ENCODE measurements at regions not wholly inside any gene's neighbourhood (a gene's known extent, or its start where the extent isn't known, plus 50 kb on each side); places are given as distances from the start of the nearest gene placed in this dataset.

DNA sequence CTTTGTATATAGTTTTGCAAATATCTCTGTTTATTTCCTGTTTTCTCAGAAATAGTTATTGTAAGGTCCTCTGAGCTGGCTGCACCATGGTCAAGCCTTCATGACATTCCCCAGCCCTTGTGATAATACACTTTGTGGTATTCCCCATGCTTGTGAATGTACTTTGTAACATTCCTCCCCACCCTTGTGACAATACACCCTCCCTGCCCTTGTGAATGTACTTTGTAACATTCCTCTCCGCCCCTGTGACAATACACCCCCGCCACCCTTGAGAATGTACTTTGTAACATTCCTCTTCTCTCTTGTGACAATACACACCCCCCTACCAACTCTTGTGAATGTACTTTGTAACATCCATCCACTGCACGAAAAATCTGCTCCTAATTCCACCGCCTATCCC, 530.7 kb downstream of the CENPC start:
- TF ChIP-seq TEAD4 (IDR thresholded peaks at IDR 0.05) = no peak
- TF ChIP-seq CEBPB (IDR thresholded peaks at IDR 0.05) = no peak
- TF ChIP-seq ZBTB7A (IDR thresholded peaks at IDR 0.05; ENCODE audit: low read depth) = no peak
- TF ChIP-seq FOXM1 (IDR thresholded peaks at IDR 0.05; ENCODE audit: borderline replicate concordance, low read depth) = no peak

DNA sequence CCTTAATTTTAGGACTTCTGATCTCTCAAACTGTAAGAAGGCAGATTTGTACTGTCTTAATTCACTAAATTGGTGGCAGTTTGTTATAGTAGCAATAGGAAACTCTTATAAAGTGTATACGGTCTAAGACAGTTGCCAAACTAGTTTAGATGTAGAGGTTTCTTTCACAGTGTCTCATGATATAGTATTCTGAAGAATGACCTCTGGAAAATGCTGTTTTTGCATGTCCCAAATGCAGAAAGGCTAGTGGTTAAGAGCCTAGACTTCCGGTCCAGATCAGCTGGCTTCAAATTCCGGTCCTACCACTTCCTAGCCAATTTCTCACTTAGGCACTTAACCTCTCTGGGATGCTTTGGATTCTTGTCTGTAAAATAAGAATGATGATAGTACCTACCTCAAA, 538.5 kb downstream of the CENPC start:
- no peak for TF ChIP-seq ZBTB7A (IDR thresholded peaks at IDR 0.05; ENCODE audit: low read depth)
- TF ChIP-seq RAD21 (IDR thresholded peaks at IDR 0.05; ENCODE audit: low read depth) = no peak
- TF ChIP-seq NFIC (IDR thresholded peaks at IDR 0.05) = no peak
- TF ChIP-seq FOXM1 (IDR thresholded peaks at IDR 0.05; ENCODE audit: borderline replicate concordance, low read depth) = no peak
- no peak for TF ChIP-seq TEAD4 (IDR thresholded peaks at IDR 0.05)
- no peak for TF ChIP-seq EP300 (IDR thresholded peaks at IDR 0.05; ENCODE audit: borderline replicate concordance)
- TF ChIP-seq YY1 (IDR thresholded peaks at IDR 0.05; ENCODE audit: low read depth) = no peak
- no peak for TF ChIP-seq EGR1 (IDR thresholded peaks at IDR 0.05)
- TF ChIP-seq, protein P1, sequence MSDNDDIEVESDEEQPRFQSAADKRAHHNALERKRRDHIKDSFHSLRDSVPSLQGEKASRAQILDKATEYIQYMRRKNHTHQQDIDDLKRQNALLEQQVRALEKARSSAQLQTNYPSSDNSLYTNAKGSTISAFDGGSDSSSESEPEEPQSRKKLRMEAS (IDR thresholded peaks at IDR 0.05) = no peak
- TF ChIP-seq, protein P2, sequence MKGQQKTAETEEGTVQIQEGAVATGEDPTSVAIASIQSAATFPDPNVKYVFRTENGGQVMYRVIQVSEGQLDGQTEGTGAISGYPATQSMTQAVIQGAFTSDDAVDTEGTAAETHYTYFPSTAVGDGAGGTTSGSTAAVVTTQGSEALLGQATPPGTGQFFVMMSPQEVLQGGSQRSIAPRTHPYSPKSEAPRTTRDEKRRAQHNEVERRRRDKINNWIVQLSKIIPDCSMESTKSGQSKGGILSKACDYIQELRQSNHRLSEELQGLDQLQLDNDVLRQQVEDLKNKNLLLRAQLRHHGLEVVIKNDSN (IDR thresholded peaks at IDR 0.05) = no peak
- TF ChIP-seq TCF12 (IDR thresholded peaks at IDR 0.05; ENCODE audit: low read depth) = no peak
- no peak for TF ChIP-seq CEBPB (IDR thresholded peaks at IDR 0.05)
- TF ChIP-seq, protein P3, sequence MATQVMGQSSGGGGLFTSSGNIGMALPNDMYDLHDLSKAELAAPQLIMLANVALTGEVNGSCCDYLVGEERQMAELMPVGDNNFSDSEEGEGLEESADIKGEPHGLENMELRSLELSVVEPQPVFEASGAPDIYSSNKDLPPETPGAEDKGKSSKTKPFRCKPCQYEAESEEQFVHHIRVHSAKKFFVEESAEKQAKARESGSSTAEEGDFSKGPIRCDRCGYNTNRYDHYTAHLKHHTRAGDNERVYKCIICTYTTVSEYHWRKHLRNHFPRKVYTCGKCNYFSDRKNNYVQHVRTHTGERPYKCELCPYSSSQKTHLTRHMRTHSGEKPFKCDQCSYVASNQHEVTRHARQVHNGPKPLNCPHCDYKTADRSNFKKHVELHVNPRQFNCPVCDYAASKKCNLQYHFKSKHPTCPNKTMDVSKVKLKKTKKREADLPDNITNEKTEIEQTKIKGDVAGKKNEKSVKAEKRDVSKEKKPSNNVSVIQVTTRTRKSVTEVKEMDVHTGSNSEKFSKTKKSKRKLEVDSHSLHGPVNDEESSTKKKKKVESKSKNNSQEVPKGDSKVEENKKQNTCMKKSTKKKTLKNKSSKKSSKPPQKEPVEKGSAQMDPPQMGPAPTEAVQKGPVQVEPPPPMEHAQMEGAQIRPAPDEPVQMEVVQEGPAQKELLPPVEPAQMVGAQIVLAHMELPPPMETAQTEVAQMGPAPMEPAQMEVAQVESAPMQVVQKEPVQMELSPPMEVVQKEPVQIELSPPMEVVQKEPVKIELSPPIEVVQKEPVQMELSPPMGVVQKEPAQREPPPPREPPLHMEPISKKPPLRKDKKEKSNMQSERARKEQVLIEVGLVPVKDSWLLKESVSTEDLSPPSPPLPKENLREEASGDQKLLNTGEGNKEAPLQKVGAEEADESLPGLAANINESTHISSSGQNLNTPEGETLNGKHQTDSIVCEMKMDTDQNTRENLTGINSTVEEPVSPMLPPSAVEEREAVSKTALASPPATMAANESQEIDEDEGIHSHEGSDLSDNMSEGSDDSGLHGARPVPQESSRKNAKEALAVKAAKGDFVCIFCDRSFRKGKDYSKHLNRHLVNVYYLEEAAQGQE (IDR thresholded peaks at IDR 0.05; ENCODE audit: low read depth) = no peak
- TF ChIP-seq TAF1 (IDR thresholded peaks at IDR 0.05; ENCODE audit: low read depth) = no peak
- no peak for TF ChIP-seq CREB1 (IDR thresholded peaks at IDR 0.05; ENCODE audit: low read depth)

GRCh38 chr4:66991521-66991920, 553.8 kb downstream of the CENPC start:
- TF ChIP-seq YY1 (IDR thresholded peaks at IDR 0.05; ENCODE audit: low read depth) = no peak
- no peak for TF ChIP-seq TAF1 (IDR thresholded peaks at IDR 0.05; ENCODE audit: low read depth)

DNA sequence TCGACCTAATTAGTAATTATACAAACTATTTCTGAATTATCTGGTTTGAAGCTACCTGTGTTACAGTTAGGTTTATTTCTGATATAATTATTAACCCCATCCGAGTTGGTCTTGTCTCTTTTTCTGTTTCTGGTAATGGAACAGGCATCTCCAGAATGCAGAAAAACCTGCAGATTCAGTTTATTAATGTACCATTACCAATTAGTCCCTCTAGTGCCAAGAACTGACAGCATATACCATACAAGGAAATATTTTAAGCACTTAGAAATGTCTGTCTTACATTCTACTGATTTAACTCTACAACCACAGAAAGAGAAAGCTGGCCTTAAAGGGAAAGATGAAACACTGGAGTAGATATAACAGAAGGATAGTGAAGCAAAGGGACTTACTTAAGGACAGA, 570.6 kb downstream of the CENPC start:
- TF ChIP-seq CREB1 (IDR thresholded peaks at IDR 0.05; ENCODE audit: low read depth) = no peak
- no peak for TF ChIP-seq RAD21 (IDR thresholded peaks at IDR 0.05; ENCODE audit: low read depth)
- TF ChIP-seq, protein P1 (IDR thresholded peaks at IDR 0.05) = peak; percentile 22; the same call in 1 of the 2 replicates
- peak; percentile 65; the same call in 1 of the 2 replicates for TF ChIP-seq FOXM1 (IDR thresholded peaks at IDR 0.05; ENCODE audit: borderline replicate concordance, low read depth)
- peak; percentile 86 for TF ChIP-seq NFIC (IDR thresholded peaks at IDR 0.05)
- TF ChIP-seq TEAD4 (IDR thresholded peaks at IDR 0.05) = peak; percentile 92
- no peak for TF ChIP-seq EGR1 (IDR thresholded peaks at IDR 0.05)
- TF ChIP-seq YY1 (IDR thresholded peaks at IDR 0.05; ENCODE audit: low read depth) = no peak
- TF ChIP-seq TCF12 (IDR thresholded peaks at IDR 0.05; ENCODE audit: low read depth) = peak; percentile 31; the same call in 1 of the 2 replicates
- no peak for TF ChIP-seq ZBTB7A (IDR thresholded peaks at IDR 0.05; ENCODE audit: low read depth)
- TF ChIP-seq, protein P3 (IDR thresholded peaks at IDR 0.05; ENCODE audit: low read depth) = no peak
- TF ChIP-seq EP300 (IDR thresholded peaks at IDR 0.05; ENCODE audit: borderline replicate concordance) = peak; percentile 78; the same call in 1 of the 2 replicates
- no peak for TF ChIP-seq TAF1 (IDR thresholded peaks at IDR 0.05; ENCODE audit: low read depth)
- TF ChIP-seq, protein P2 (IDR thresholded peaks at IDR 0.05) = no peak
- TF ChIP-seq CEBPB (IDR thresholded peaks at IDR 0.05) = no peak

- TF ChIP-seq EP300 (IDR thresholded peaks at IDR 0.05; ENCODE audit: borderline replicate concordance) (no peak), RAD21 (IDR thresholded peaks at IDR 0.05; ENCODE audit: low read depth) (peak; percentile 34)
Measured at GRCh38 chr4:66972087-66972486, 573.2 kb downstream of the CENPC start.

- TF ChIP-seq, protein P2 (IDR thresholded peaks at IDR 0.05) = no peak
- no peak for TF ChIP-seq CEBPB (IDR thresholded peaks at IDR 0.05)
- TF ChIP-seq FOXM1 (IDR thresholded peaks at IDR 0.05; ENCODE audit: borderline replicate concordance, low read depth) = no peak
- TF ChIP-seq EP300 (IDR thresholded peaks at IDR 0.05; ENCODE audit: borderline replicate concordance) = no peak
- no peak for TF ChIP-seq NFIC (IDR thresholded peaks at IDR 0.05)
- TF ChIP-seq, protein P3 (IDR thresholded peaks at IDR 0.05; ENCODE audit: low read depth) = no peak
- no peak for TF ChIP-seq EGR1 (IDR thresholded peaks at IDR 0.05)
- no peak for TF ChIP-seq RAD21 (IDR thresholded peaks at IDR 0.05; ENCODE audit: low read depth)
- no peak for TF ChIP-seq TAF1 (IDR thresholded peaks at IDR 0.05; ENCODE audit: low read depth)
- TF ChIP-seq, protein P1 (IDR thresholded peaks at IDR 0.05) = no peak
- no peak for TF ChIP-seq CREB1 (IDR thresholded peaks at IDR 0.05; ENCODE audit: low read depth)
- no peak for TF ChIP-seq TEAD4 (IDR thresholded peaks at IDR 0.05)
- no peak for TF ChIP-seq YY1 (IDR thresholded peaks at IDR 0.05; ENCODE audit: low read depth)
- TF ChIP-seq TCF12 (IDR thresholded peaks at IDR 0.05; ENCODE audit: low read depth) = no peak
- TF ChIP-seq ZBTB7A (IDR thresholded peaks at IDR 0.05; ENCODE audit: low read depth) = no peak
Measured at GRCh38 chr4:66964467-66964866, 580.8 kb downstream of the CENPC start.
